Esophagus muscularis mucosa (tissue), 4 donors: ENCODE measurements at regions not wholly inside any gene's neighbourhood (a gene's known extent, or its start where the extent isn't known, plus 50 kb on each side); places are given as distances from the start of the nearest gene placed in this dataset.

Source experiments
- CTCF ChIP-seq, 3 experiments: fragments of 200-600 bp in 2 of 3; fragments of 450-650 bp in 1 of 3; sonication (generic) in 2 of 3; IDR thresholded peaks; one replicate each; pipeline ENCODE4 v1.5.1; 2017 to 2019; ENCODE audit warnings: antibody characterized with exemption in 3 of 3, mild to moderate bottlenecking in 2 of 3, moderate library complexity in 1 of 3
- EP300 ChIP-seq: sonication (generic); formaldehyde crosslinking; IDR thresholded peaks from one replicate; pipeline ENCODE4 v1.6.1; 2017; ENCODE audit warnings: antibody characterized with exemption
- POLR2A ChIP-seq: fragments of 450-650 bp; IDR thresholded peaks from one replicate; pipeline ENCODE4 v1.6.1; 2017; ENCODE audit warnings: antibody characterized with exemption, moderate library complexity, mild to moderate bottlenecking, low read depth
- POLR2AphosphoS5 ChIP-seq, 2 donors: sonication (generic); formaldehyde crosslinking; IDR thresholded peaks; one replicate each; pipeline ENCODE4 v1.6.1; 2017; ENCODE audit warnings: antibody characterized with exemption in 2 of 2

GRCh38 chr1:73627723-73628122 lies 570.3 kb downstream of the LRRIQ3 start:
- TF ChIP-seq CTCF (IDR thresholded peaks at IDR 0.05) (no peak), EP300 (no peak), POLR2A (no peak), POLR2AphosphoS5 (IDR thresholded peaks at IDR 0.05) (no peak)
